ENCODE measurements at regions not wholly inside any gene's neighbourhood (a gene's known extent, or its start where the extent isn't known, plus 50 kb on each side); places are given as distances from the start of the nearest gene placed in this dataset.

- DNase-seq (ENCODE audit: low spot score) (no peak), ATAC-seq (no peak)
- H3K9me3 Mint-ChIP-seq: no peaks in the 10 kb centered on the region
- no peaks in the 10 kb centered on the region for H3K36me3 Mint-ChIP-seq
- no peak overlapping the region for H3K4me3 Mint-ChIP-seq
- TF ChIP-seq CREB1 (CRISPR knock-in tag; IDR thresholded peaks at IDR 0.05): no peak
- no peak for TF ChIP-seq NR2C2 (CRISPR knock-in tag; IDR thresholded peaks at IDR 0.05)
- TF ChIP-seq ATF1 (CRISPR knock-in tag; IDR thresholded peaks at IDR 0.05): no peak
- TF ChIP-seq ZNF121 (CRISPR knock-in tag; IDR thresholded peaks at IDR 0.05): no peak
- TF ChIP-seq ZNF219 (CRISPR knock-in tag; IDR thresholded peaks at IDR 0.05; ENCODE audit: borderline replicate concordance): no peak
- TF ChIP-seq ZNF416 (CRISPR knock-in tag; IDR thresholded peaks at IDR 0.05): no peak
- no peak for TF ChIP-seq ZNF423 (CRISPR knock-in tag; IDR thresholded peaks at IDR 0.05)
- ChIA-PET POLR2A (no interaction called here), CTCF (no interaction called here)
- no peaks in the 10 kb centered on the region for H3K4me1 Mint-ChIP-seq
- no peaks in the 10 kb centered on the region for H3K27me3 Mint-ChIP-seq (ENCODE audit: low read depth)
- H3K27ac Mint-ChIP-seq: no peak overlapping the region
These were observed 217.6 kb downstream of the KBTBD8 start for GRCh38 chr3:67215690-67216089.

- Mint-ChIP-seq H3K27me3 (ENCODE audit: low read depth) (no peaks in the 10 kb centered on the region), H3K4me3 (no peak overlapping the region), H3K36me3 (no peaks in the 10 kb centered on the region), H3K4me1 (no peaks in the 10 kb centered on the region), H3K9me3 (no peaks in the 10 kb centered on the region), H3K27ac (no peak overlapping the region)
- no peak for ATAC-seq
- ChIA-PET POLR2A (no interaction called here), CTCF (interaction anchor here (0.8 kb wide), 1 partner anchor 288 kb away, joined by 4 read pairs; no protein-coding TSS in a partner anchor)
- DNase-seq (ENCODE audit: low spot score): no peak
- TF ChIP-seq CBFB (CRISPR knock-in tag; IDR thresholded peaks at IDR 0.05; ENCODE audit: low read depth): no peak
- no peak for TF ChIP-seq ZSCAN18 (CRISPR knock-in tag; IDR thresholded peaks at IDR 0.05)
- TF ChIP-seq MXD4 (CRISPR knock-in tag; IDR thresholded peaks at IDR 0.05; ENCODE audit: borderline replicate concordance): no peak
- no peak for TF ChIP-seq ZBTB43 (CRISPR knock-in tag; IDR thresholded peaks at IDR 0.05)
- no peak for TF ChIP-seq ZNF232 (CRISPR knock-in tag; IDR thresholded peaks at IDR 0.05)
- no peak for TF ChIP-seq CREB1 (CRISPR knock-in tag; IDR thresholded peaks at IDR 0.05)
- TF ChIP-seq ZNF263 (CRISPR knock-in tag; IDR thresholded peaks at IDR 0.05; ENCODE audit: low read depth): no peak
- no peak for TF ChIP-seq RORB (CRISPR knock-in tag; IDR thresholded peaks at IDR 0.05)
- TF ChIP-seq SOX15 (CRISPR knock-in tag; IDR thresholded peaks at IDR 0.05): no peak
- no peak for TF ChIP-seq FOXP1 (CRISPR knock-in tag; IDR thresholded peaks at IDR 0.05; ENCODE audit: borderline replicate concordance)
- no peak for TF ChIP-seq E2F1 (CRISPR knock-in tag; IDR thresholded peaks at IDR 0.05)
- no peak for TF ChIP-seq ZNF281 (CRISPR knock-in tag; IDR thresholded peaks at IDR 0.05)
- TF ChIP-seq ZBTB21 (CRISPR knock-in tag; IDR thresholded peaks at IDR 0.05; ENCODE audit: borderline replicate concordance): no peak
- TF ChIP-seq NR3C1 (CRISPR knock-in tag; conservative IDR thresholded peaks at IDR 0.05; ENCODE audit: low read depth): no peak
- no peak for TF ChIP-seq FOXJ3 (CRISPR knock-in tag; IDR thresholded peaks at IDR 0.05; ENCODE audit: borderline replicate concordance)
These were observed 228.9 kb downstream of the KBTBD8 start for GRCh38 chr3:67227030-67227429.

Measured in WTC11 (cell line).